ENCODE measurements at regions not wholly inside any gene's neighbourhood (a gene's known extent, or its start where the extent isn't known, plus 50 kb on each side); places are given as distances from the start of the nearest gene placed in this dataset.

GRCh38 chr13:30135868-30136267 lies 171.5 kb downstream of the KATNAL1 start:
- ChIA-PET POLR2A (ENCODE audit: low non-redundant PET) (no interaction called here), CTCF (no interaction called here)
- intact Hi-C loops (cut with micrococcal nuclease; ENCODE audit: unreplicated experiment), result loop anchor here (10.0 kb wide), 1 partner anchor 539 kb away; no protein-coding TSS in a partner anchor
- H3K4me3 ChIP-seq (ENCODE audit: low read depth, low read length, poor library complexity, severe bottlenecking), result no peak overlapping the region
- H3K36me3 ChIP-seq (ENCODE audit: insufficient read depth, low read length, poor library complexity, severe bottlenecking), result no peaks in the 10 kb centered on the region
- no peak overlapping the region for H3K27ac ChIP-seq (ENCODE audit: low read depth, low read length, poor library complexity, severe bottlenecking)
- H3K9me3 ChIP-seq (ENCODE audit: low read depth, low read length, poor library complexity, severe bottlenecking), result no peaks in the 10 kb centered on the region
- TF ChIP-seq, protein P1, sequence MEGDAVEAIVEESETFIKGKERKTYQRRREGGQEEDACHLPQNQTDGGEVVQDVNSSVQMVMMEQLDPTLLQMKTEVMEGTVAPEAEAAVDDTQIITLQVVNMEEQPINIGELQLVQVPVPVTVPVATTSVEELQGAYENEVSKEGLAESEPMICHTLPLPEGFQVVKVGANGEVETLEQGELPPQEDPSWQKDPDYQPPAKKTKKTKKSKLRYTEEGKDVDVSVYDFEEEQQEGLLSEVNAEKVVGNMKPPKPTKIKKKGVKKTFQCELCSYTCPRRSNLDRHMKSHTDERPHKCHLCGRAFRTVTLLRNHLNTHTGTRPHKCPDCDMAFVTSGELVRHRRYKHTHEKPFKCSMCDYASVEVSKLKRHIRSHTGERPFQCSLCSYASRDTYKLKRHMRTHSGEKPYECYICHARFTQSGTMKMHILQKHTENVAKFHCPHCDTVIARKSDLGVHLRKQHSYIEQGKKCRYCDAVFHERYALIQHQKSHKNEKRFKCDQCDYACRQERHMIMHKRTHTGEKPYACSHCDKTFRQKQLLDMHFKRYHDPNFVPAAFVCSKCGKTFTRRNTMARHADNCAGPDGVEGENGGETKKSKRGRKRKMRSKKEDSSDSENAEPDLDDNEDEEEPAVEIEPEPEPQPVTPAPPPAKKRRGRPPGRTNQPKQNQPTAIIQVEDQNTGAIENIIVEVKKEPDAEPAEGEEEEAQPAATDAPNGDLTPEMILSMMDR (conservative IDR thresholded peaks at IDR 0.05; ENCODE audit: low read depth, low read length), result no peak
- no peaks in the 10 kb centered on the region for H3K27me3 ChIP-seq (replicated peaks; ENCODE audit: insufficient read depth, low read depth, low read length, poor library complexity)
- no peak for DNase-seq (ENCODE audit: low spot score)
- no TSS peak for BruUV-seq (replicated peaks)
- peaks cover 11% of the 10 kb centered on the region for H3K4me1 ChIP-seq (ENCODE audit: insufficient read depth, low read length, poor library complexity, severe bottlenecking)

DNA sequence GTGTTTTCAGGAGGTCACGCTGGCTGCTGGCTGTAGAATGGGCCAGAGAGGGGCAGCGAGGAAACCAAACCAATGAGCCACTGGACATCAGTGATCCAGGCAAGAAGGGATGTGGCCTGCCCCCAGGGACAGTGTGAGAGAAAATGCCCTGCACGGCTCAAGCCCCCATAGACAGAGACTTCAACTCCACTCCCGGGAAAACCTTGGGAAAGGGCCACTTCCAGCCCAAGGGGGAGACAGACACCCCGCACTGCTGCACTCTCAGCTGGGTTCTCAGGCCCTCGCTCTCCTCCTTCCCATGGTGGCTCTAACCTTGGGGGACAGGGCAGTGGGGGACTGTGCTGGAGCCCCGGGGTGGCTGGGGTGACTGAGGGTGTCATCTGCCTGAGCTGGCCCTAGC lies 172.0 kb downstream of the KATNAL1 start:
- ChIA-PET POLR2A (ENCODE audit: low non-redundant PET) (no interaction called here), CTCF (no interaction called here)
- no TSS peak for BruUV-seq (replicated peaks)
- no peaks in the 10 kb centered on the region for H3K27me3 ChIP-seq (replicated peaks; ENCODE audit: insufficient read depth, low read depth, low read length, poor library complexity)
- peaks cover 11% of the 10 kb centered on the region for H3K4me1 ChIP-seq (ENCODE audit: insufficient read depth, low read length, poor library complexity, severe bottlenecking)
- TF ChIP-seq, protein P1 (conservative IDR thresholded peaks at IDR 0.05; ENCODE audit: low read depth, low read length), result no peak
- no peak for TF ChIP-seq EZH2 (IDR thresholded peaks at IDR 0.05; ENCODE audit: borderline replicate concordance, low read depth, low read length, poor library complexity, severe bottlenecking)
- no peak overlapping the region for H3K4me3 ChIP-seq (ENCODE audit: low read depth, low read length, poor library complexity, severe bottlenecking)
- intact Hi-C loops (cut with micrococcal nuclease; ENCODE audit: unreplicated experiment), result loop anchor here (10.0 kb wide), 1 partner anchor 539 kb away; no protein-coding TSS in a partner anchor
- no peaks in the 10 kb centered on the region for H3K36me3 ChIP-seq (ENCODE audit: insufficient read depth, low read length, poor library complexity, severe bottlenecking)
- DNase-seq (ENCODE audit: low spot score), result no peak
- H3K9me3 ChIP-seq (ENCODE audit: low read depth, low read length, poor library complexity, severe bottlenecking), result no peaks in the 10 kb centered on the region
- H3K27ac ChIP-seq (ENCODE audit: low read depth, low read length, poor library complexity, severe bottlenecking), result no peak overlapping the region

GRCh38 chr13:30134578-30134977 lies 172.8 kb downstream of the KATNAL1 start:
- Histone ChIP-seq H3K27ac (ENCODE audit: low read depth, low read length, poor library complexity, severe bottlenecking) (no peak overlapping the region), H3K9me3 (ENCODE audit: low read depth, low read length, poor library complexity, severe bottlenecking) (no peaks in the 10 kb centered on the region), H3K4me1 (ENCODE audit: insufficient read depth, low read length, poor library complexity, severe bottlenecking) (peaks cover 11% of the 10 kb centered on the region), H3K4me3 (ENCODE audit: low read depth, low read length, poor library complexity, severe bottlenecking) (no peak overlapping the region), H3K27me3 (replicated peaks; ENCODE audit: insufficient read depth, low read depth, low read length, poor library complexity) (no peaks in the 10 kb centered on the region), H3K36me3 (ENCODE audit: insufficient read depth, low read length, poor library complexity, severe bottlenecking) (no peaks in the 10 kb centered on the region)
- no TSS peak for BruUV-seq (replicated peaks)
- intact Hi-C loops (cut with micrococcal nuclease; ENCODE audit: unreplicated experiment), result loop anchor here (5.0 to 10.0 kb wide), 3 partner anchors 273 to 540 kb away; no protein-coding TSS in a partner anchor
- no peak for DNase-seq (ENCODE audit: low spot score)
- CTCF ChIA-PET, result no interaction called here
- POLR2A ChIA-PET (ENCODE audit: low non-redundant PET), result no interaction called here
- TF ChIP-seq, protein P1 (conservative IDR thresholded peaks at IDR 0.05; ENCODE audit: low read depth, low read length), result no peak
- no peak for TF ChIP-seq EZH2 (IDR thresholded peaks at IDR 0.05; ENCODE audit: borderline replicate concordance, low read depth, low read length, poor library complexity, severe bottlenecking)
